Lung microvascular endothelial cell (primary cell): ENCODE measurements at regions not wholly inside any gene's neighbourhood (a gene's known extent, or its start where the extent isn't known, plus 50 kb on each side); places are given as distances from the start of the nearest gene placed in this dataset.
"Not testable (repeated sequence)": the region's sequence is repeated elsewhere in the genome, so short reads cannot be mapped to it uniquely, and the experiment has no call there.

ENCODE experiments used
- DNase-seq, 2 donors: peaks; one replicate each; pipeline versions ENCODE4 v3.0.0 to v3.0.0-alpha.2; 2010; ENCODE audit warnings: low read depth in 2 of 2

DNA sequence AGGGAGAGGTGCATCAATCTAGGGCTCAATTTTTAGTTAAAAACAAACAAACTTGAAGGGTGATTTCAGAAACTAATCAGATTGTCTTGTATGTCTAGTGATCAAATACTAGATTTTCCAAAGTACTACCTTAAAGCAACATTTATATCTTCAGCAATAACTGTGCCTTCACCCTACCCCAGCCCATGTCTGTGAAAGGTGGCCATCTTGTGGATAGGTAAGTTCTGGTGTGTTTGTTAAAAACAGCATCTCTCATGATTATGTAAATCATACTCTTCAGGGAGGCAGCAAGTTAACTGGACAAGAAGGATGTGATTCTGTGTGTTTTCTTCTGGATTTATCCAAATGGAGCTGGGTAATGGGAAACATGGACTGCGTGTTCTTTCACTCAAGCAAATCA, 81.4 kb upstream of the ACSL1 start:
- DNase-seq: no peak

DNA sequence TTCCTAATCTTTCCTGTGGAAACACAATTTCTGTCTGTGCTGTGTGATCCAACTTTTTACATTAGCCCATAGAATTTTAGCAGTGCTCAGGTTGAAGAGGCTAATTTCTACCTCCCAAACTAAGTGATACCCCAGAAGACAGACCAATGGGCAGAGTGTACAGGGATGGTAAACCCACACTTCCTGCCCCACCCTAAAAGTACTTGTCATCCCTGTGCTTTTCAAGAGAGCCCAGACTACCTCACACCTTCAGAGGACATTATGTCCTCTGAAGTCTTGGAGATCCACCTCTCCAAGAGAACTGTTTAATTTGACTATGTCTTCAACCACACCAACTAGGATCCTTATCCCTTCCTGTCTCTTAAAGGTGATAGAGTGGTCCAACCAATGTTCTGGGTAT, 82.0 kb upstream of the ACSL1 start:
- no peak for DNase-seq

DNA sequence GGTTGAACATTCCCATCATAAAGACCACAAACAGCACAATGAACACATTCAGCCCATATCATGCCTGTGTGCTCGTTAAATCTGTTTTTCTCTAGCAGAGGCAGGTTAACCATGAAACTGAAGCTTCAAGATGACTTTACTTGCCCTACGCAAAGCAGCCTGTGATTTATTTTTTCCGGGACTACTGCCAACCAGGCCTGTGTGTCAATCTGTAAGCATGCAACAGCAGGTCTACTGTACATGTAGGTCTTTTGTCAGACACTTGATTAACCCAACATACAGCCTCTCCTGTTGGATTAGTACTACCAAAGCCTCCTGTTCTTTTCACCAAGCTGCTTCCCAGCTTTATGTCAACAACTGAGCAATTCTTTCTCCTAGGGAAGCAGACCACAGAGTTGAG, 85.5 kb upstream of the ACSL1 start:
- peak in 1 of 2 donors; percentile 60 for DNase-seq

DNA sequence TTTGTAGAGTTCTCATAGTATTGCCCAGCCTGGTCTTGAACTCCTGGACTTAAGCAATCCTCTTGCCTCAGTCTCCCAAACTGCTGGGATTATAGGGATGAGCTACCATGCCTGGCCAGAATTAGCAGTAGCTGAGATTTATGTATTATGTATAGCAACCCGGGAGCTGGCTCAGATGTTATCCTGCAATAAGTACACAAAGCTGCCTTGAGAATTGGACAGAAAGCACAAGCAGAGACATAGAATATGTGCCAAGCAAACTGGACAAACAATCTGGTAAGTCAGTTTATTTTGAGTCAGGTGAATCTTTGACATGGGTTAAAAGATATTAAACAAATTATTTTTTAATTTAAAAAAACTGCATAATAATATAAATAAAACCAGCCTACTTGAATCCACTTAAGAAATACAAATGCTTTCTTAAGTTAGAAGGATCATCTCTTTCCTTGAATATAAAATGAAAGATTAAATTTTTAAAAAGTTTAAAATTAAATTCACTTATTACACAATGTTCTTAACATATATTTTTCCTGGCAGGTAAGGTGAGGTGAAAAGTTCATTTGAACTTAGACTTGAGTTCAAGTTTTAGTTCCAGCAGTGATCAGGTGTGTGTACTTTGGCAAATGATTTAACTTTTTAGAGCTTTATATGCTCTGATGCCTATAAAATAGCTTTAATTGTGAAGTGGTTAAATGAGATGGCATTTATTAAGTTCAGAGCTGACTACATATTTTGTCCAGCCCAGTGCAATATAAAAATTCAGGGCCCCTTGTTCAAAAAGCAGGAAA, 87.8 kb upstream of the ACSL1 start:
- DNase-seq: no peak

DNA sequence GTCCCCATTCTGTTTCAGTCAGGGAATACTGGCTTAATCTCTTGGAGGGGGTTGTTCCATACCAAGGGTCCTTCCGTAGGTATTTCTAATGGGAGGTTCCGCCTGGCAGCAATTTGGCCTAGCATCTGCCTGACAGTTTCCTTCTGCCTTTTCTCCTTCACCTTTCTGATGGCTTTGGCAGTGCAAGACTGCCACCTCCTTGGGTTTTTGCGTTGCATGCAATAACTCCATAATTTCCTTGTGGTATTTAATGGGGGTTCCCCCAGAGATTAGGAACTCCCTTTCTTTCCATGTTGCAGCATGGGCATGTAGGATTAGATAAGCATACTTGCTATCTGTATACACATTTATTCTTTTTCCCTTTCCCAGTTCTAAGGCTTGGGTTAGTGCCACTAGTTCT, 93.0 kb upstream of the ACSL1 start:
- not testable (repeated sequence) for DNase-seq

DNA sequence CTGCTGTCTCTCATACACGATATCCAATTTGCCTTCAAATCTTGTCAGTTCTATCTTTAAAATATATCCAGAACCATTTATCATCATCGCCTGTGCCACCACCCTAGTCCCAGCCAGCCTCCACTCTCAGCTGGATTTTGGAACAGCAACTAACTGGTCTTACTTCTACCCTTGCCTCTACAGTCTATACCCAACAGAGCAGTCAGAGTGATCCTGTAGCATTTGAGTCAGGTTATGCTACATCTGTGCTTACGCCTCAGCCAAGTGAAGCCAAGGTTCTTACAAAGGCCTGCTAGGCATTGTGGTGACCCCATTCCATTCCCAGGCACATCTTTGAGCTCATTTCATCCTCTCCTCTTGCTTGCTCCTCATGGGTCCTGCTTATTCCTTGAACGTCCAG, 95.7 kb upstream of the ACSL1 start:
- DNase-seq: no peak

DNA sequence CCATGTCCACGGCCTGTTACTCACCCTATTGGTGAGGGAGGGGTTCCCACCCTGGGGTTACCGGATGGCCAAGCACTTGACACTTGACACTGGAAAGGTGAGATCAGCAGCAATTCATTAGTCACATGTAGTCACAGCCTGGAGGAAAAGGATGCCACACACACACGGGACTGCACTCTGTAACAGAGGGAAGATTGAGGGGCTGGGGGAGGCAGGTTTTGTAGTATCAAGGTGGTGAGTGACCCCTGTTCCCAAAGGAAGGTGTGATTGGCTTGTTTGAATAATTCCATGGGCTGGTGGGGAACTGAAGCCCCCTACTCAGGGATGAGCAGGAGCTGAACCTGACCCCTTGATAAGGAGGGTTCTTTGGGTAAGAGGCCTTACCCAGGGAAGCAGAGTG, 96.0 kb upstream of the HELT start:
- DNase-seq: no peak

DNA sequence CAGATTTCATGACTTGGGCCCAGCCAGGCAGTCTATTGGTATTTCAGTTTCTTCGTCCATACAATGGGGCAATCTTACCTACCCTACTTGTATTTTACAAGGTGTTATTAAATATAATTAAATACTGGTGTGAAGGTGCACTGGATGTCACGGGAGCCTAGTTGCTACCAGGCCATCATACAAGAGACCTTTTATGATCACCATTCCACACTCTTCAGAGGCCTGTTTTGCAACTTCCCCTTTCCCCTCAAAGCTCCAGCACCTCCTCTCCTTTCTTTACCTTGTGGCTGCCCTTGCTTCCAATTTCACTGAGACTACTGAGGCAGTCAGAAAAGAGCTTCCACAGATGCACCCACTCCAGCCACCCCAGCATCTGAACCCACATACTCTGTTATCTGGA, 93.8 kb upstream of the HELT start:
- DNase-seq: no peak

DNA sequence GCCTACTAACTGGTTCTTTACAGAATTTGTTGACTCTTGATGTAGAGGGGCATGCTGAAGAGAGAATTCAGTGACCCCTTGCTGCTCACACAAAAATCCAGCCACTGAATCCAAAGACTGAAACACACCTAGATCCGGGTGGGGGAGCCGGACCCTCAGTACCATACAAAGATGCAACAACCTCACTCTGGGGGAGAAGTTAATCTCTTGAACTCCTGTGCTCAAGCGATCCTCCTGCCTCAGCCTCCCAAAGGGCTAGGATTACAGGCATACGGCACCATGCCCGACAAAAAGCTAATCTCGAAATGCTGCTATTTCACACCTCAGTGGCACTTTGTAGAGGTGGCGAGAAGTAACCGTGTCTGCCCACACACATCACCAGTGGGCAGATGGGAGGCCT, 88.8 kb upstream of the HELT start:
- DNase-seq: no peak

DNA sequence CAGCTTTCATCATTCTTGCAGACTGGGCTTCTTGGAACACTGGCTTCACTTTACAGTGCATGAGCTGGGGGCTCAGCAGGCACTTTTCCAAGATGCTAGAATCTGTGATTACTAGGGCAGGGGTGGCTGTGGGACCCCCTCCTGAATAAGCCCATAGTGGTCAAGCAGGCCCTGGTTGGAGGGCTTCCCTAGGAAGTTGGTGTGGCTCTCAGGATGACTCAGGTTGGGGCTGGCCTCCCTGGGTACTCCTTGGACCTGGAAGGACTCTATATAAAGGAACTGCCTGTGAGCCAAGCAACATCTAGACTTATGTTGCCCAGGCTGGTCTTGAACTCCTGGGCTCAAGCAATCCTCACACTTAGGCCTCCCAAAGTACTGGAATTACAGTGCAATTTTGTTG, 88.3 kb upstream of the HELT start:
- DNase-seq: no peak

DNA sequence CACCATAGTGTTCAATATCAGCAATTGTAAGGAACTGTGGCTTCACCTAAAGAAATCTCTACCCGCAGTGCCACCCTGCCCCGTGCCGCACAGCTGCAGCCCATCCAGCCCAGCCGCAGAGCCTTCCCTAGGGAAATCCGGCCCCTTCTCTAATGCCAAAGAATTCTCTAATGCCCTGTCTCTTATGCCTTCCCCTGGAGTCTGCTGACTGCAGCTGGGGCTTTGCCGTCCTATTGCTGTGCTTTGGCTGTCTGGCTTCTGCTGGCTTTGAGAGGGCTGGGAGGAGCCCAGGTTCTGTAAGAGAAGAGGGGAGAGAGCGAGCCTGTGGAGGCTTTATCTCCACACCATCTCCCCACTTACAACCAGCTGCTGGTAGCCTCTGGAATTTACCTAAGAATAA, 85.9 kb upstream of the HELT start:
- no peak for DNase-seq

DNA sequence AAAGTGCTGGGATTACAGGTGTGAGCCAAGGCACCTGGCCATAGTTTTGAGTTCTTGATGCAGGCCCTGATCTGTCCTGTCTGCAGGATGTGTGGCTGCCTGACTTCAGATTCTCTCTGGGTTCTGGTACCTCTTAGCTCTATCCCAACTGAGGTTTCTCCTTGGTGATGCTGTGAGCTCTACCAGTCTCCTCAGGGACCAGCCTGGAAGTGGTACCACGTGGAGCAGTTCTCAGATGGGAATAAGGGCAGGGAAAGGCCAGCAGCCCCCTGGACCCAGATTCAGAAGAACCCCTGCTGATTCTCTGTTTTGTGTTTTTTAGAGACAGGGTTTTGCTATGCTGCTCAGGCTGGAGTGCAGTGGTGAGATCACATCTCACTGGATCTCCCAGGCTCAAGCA, 85.0 kb upstream of the HELT start:
- no peak for DNase-seq

DNA sequence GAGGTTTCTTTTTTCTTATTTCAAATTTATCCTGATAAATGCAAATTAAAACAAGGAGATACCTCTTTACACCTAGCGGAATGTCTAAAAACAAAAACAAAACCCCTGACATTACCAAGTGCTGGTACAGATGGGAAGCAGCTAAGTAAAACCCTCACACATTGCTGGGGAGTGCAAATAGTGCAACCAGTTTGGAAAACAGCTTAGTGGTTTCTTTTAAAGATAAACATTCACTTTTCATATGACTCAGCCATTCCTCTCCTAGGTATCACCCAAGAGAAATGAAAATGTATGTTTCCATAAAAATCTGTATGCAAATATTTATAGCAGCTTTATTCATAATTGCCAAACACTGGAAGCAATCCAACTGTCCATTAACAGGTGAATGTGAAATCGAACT, 84.1 kb upstream of the HELT start:
- DNase-seq: no peak

DNA sequence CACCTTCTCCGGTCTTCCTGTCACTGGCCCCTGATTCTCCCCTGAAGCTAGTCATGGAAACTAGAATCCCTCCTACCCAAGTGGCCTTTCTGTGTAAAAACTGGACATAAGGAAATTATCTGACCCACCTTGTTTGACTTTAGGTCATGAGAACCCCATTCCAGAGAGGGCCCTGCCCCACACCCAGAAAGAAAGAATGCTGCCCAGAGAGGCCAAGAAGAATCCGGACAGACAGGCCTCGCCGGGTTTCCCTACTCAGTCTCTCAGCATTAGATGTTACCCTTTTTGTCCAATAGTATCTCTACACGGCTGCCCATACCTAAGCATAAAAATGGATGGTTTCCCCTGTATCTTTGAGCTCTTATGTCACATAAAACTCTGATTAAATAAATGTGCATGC, 83.3 kb upstream of the HELT start:
- no peak for DNase-seq

DNA sequence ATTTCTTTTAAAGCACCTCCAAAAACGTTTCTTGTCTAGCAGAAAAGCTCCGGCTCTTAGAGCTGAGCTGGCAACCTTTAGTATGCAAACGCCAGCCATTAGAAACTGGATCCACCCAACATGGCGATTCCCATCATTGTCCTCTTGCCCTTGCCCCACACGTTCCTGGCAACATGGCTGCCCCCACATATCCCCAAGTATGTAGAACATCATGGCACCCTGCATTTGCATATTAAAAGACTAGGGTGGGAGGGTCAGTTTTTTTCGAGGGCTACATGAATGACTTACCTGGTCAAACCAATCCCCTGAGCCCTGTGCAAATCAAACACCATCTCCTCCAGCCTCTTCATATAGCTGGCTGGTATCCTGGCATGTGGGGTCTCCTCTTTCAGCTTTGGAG, 82.2 kb upstream of the HELT start:
- DNase-seq: no peak

DNA sequence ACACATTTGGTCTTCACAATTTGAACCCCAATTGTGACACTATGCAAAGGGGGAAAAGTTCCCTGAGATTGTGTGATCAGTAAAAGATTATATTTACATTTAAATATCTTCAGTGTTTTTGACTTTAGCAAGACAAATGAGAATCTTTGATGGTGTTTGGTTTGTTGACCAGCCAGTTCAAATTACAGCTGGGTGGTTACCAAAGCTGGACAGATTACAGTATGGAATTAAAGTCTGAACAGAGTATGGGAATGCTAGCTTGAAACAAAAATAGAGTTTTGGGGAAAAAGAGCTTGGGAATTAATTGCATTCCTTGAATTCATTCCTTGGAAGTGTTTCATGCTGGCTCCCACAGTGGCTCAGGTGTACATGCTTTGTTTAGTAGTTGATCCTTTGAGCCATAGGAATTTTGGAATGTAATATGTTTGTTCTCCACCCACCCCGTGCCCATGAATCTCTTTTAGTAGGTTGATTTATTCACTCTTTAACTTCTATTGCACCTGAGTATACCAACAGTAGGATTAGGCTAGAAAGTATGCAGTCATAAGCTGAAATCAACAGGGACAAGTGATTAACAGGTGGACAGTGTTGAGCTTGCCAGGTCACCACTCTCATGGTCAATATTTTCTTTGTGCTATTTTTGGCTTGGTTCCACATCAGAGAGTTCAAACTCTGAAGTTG, 81.1 kb upstream of the HELT start:
- peak in 1 of 2 donors; percentile 4 for DNase-seq

DNA sequence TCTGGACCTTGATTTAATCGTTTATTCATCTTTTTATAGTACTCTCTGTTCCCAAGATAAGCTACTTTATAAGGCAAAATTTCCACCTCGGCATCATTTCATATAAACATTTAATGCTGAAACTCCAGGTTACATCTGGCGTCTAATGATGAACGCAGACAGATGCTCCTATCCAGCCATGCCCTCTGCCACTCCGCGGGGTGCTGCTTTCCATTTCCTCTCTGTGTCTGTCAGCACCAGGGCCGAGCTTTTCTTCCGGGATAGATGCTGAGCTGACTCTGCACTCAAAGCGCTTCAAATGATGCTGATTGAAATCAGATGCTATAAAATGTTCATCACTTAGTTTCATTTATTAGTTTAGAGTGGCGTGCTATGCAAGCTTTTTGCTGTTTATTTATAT, 80.5 kb upstream of the HELT start:
- peak in 1 of 2 donors; percentile 24 for DNase-seq

DNA sequence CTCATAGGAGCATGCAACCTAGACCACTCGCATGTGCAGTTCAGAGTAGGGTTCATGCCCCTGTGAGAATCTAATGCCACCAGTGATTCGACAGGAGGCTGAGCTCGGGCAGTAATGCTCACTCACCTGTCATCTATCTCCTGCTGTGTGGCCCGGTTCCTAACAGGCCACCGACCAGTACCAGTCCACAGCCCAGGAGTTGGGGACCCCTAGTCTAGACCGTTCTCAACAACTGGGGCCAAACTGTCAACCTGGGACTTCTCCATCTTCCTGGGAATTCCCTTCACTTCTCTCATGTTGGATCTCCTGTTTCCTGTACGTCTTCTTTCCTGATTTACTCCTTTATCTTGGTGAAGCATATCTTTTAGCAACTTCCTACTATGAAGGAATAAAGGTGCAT, 79.4 kb upstream of the HELT start:
- no peak for DNase-seq

DNA sequence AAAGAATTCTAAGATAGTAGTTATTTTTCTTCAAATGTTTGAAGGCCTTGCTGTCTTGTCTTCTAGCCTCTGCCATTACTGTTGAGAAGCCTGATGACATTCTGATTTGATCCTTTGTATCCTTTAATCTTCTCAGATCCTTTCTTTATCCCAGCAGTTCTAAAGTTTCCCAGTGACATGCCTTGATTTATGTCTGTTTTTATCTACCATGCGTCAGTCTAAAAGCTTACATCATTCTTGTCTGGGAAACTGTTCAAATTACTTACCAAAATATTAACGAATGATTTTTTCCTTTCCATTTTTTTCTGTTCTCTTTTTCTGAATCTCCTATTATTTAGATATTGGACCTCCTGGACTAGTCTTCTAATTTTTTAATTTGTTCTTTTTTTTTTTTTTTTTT, 78.3 kb upstream of the HELT start:
- DNase-seq: no peak

DNA sequence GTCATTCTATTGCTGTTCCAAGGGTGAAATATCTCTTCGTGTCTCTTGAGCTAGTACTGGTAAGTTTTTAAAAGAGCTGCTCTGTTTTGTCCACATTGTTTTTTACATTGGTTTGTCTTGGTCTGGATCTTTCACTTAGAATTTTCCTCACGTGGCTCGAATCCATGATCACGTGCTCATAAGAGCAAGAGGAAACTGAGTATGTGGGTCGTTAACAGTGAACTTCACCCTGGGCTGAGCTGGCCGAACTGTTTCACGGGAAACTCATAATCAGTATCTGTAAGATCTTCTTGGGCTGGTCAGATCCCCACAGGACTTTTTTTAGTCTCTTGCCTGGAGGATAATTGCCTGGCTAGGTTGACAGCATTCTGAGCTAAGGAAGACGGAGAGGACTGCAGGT, 77.8 kb upstream of the HELT start:
- no peak for DNase-seq

DNA sequence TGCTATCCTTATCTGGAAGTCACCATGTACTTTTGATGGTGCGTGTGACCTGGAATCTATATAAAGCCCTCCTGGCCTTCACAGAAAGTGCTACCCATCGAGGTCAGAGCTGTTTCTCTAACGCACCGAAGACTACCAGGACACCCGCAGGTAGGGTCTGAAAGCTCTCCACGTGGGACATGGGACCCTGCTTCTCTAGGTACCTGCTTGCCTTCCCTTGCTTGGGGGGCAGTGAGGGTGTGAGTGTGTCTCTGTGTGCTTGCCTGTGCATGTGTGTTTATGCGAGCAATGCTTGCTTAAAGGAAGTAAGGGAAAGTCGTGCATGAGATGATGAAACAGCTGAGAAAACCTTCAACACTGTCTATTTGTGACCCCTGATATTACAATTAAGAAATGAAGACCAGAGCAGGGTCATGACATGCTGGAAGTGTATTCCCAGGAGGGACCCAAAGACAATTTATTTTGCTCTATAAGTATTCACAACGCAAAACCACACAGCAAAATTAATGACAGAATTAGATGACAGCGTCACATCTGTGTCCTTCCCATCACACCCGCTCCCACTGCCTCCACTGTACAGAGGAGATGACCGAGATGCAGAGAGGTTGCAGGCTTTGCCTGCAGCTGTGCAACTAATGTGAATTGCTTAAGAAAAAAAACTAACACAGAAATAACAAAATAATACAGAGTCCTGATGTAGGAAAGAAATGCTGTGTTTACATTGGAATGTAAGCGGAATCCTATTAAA, 76.4 kb upstream of the HELT start:
- DNase-seq: no peak
